SK-N-SH (cell line): ENCODE measurements at regions not wholly inside any gene's neighbourhood (a gene's known extent, or its start where the extent isn't known, plus 50 kb on each side); places are given as distances from the start of the nearest gene placed in this dataset.

Experiments used
- CTCF ChIA-PET: fragments of 300-600, 350-600 bp; formaldehyde crosslinking; extraction: SDS; loops from one replicate; lab custom pipeline; 2021; lab: Yijun Ruan, JAX
- POLR2A ChIA-PET: fragments of 350-600 bp; sonication (Branson Sonifier 250); formaldehyde crosslinking; extraction: SDS; loops from one replicate; lab custom pipeline; 2020; ENCODE audit warnings: antibody characterized with exemption, inconsistent platforms; lab: Yijun Ruan, JAX
- DNase-seq: peaks from one replicate; pipeline ENCODE4 v3.0.0; 2012
- H2AFZ ChIP-seq: fragments of 200-600 bp; sonication (generic); 2 replicates; pipeline ENCODE4 v1.8.1; 2016; ENCODE audit warnings: antibody characterized with exemption, mild to moderate bottlenecking, low read depth
- H3F3A ChIP-seq: fragments of 200-600 bp; sonication (generic); replicated peaks from 2 replicates; pipeline ENCODE3; 2016; ENCODE audit warnings: antibody characterized with exemption, mild to moderate bottlenecking; ENCODE audit not compliant: insufficient read depth
- H3K27ac ChIP-seq, 2 experiments: fragments of 200-500 bp in 1 of 2; fragments of 200-600 bp in 1 of 2; sonication (Bioruptor generic) in 1 of 2; sonication (generic), shearing (Covaris generic) in 1 of 2; 2 replicates each; pipeline versions ENCODE4 v1.5.1 to v1.6.1; 2014 to 2016; ENCODE audit warnings: low read depth in 2 of 2, inconsistent platforms in 1 of 2, low read length in 1 of 2, mild to moderate bottlenecking in 1 of 2, mixed read lengths in 1 of 2
- H3K27me3 ChIP-seq: fragments of 200-600 bp; sonication (generic), shearing (Covaris generic); 2 replicates; pipeline ENCODE4 v1.6.1; 2016; ENCODE audit warnings: mixed run types; ENCODE audit not compliant: insufficient read depth
- H3K36me3 ChIP-seq, 2 experiments: fragments of 200-500 bp in 1 of 2; fragments of 200-600 bp in 1 of 2; sonication (Bioruptor generic) in 1 of 2; sonication (generic) in 1 of 2; replicated peaks in 1 of 2; 2 replicates each; pipeline versions ENCODE3 to v1.5.1; 2014 to 2016; ENCODE audit warnings: low read length in 1 of 2, mild to moderate bottlenecking in 1 of 2; ENCODE audit not compliant: insufficient read depth in 2 of 2, control insufficient read depth in 1 of 2
- H3K4me1 ChIP-seq, 2 experiments: fragments of 200-500 bp in 1 of 2; fragments of 200-600 bp in 1 of 2; sonication (Bioruptor generic) in 1 of 2; sonication (generic), shearing (Covaris generic) in 1 of 2; 2 replicates each; pipeline versions ENCODE4 v1.5.1 to v1.6.1; 2014 to 2016; ENCODE audit warnings: low read depth in 1 of 2, low read length in 1 of 2, mixed run types in 1 of 2; ENCODE audit not compliant: insufficient read depth in 2 of 2, control insufficient read depth in 1 of 2
- H3K4me2 ChIP-seq: fragments of 200-600 bp; sonication (generic), shearing (Covaris generic); 2 replicates; pipeline ENCODE4 v1.6.1; 2017; ENCODE audit warnings: mixed run types
- H3K4me3 ChIP-seq, 2 experiments: fragments of 200-500 bp in 1 of 2; fragments of 200-600 bp in 1 of 2; sonication (Bioruptor generic) in 1 of 2; sonication (generic), shearing (Covaris generic) in 1 of 2; 2 replicates each; pipeline versions ENCODE4 v1.5.1 to v1.8.1; 2014 to 2016; ENCODE audit warnings: low read depth in 2 of 2, inconsistent platforms in 1 of 2, low read length in 1 of 2, mild to moderate bottlenecking in 1 of 2, mixed read lengths in 1 of 2, moderate library complexity in 1 of 2
- H3K79me2 ChIP-seq: fragments of 200-600 bp; sonication (generic); 2 replicates; pipeline ENCODE4 v1.8.1; 2017; ENCODE audit warnings: mild to moderate bottlenecking; ENCODE audit not compliant: insufficient read depth
- H3K9ac ChIP-seq: fragments of 200-600 bp; sonication (generic); 2 replicates; pipeline ENCODE4 v1.6.1; 2017; ENCODE audit warnings: mixed run types
- H3K9me2 ChIP-seq: fragments of 200-600 bp; sonication (generic); 2 replicates; pipeline ENCODE4 v1.6.1; 2017; ENCODE audit warnings: mixed run types
- H3K9me3 ChIP-seq: fragments of 200-600 bp; sonication (generic); 2 replicates; pipeline ENCODE4 v1.6.1; 2017; ENCODE audit warnings: mixed run types, mild to moderate bottlenecking, moderate library complexity
- H4K20me1 ChIP-seq: fragments of 200-600 bp; sonication (generic); 2 replicates; pipeline ENCODE4 v1.6.1; 2017; ENCODE audit warnings: mild to moderate bottlenecking, mixed run types; ENCODE audit not compliant: insufficient read depth
- CHD2 ChIP-seq: fragments of 150-350 bp; IDR thresholded peaks from 2 replicates; pipeline ENCODE4 v1.6.1; 2018; ENCODE audit warnings: low read length; ENCODE audit not compliant: partially characterized antibody
- CTCF ChIP-seq: fragments of 200-600 bp; sonication (generic); IDR thresholded peaks from 2 replicates; pipeline ENCODE4 v1.6.1; 2017; ENCODE audit warnings: antibody characterized with exemption, mild to moderate bottlenecking, moderate library complexity
- EP300 ChIP-seq, 2 experiments: IDR thresholded peaks; 2 replicates each; pipeline versions ENCODE4 v1.4.0 to v1.6.1; 2012; ENCODE audit warnings: borderline replicate concordance in 1 of 2, low read depth in 1 of 2, low read length in 1 of 2
- FOXJ3 ChIP-seq: sonication (generic); formaldehyde crosslinking; IDR thresholded peaks from 2 replicates; pipeline ENCODE4 v1.5.1; 2020; ENCODE audit warnings: mild to moderate bottlenecking, missing genetic modification reagents
- FOXM1 ChIP-seq: IDR thresholded peaks from 2 replicates; pipeline ENCODE4 v1.4.0; 2012; ENCODE audit warnings: low read depth, mild to moderate bottlenecking
- GATA2 ChIP-seq: sonication (generic); formaldehyde crosslinking; IDR thresholded peaks from 2 replicates; pipeline ENCODE4 v1.5.0; 2020; ENCODE audit warnings: mild to moderate bottlenecking, missing genetic modification reagents
- IRF3 ChIP-seq: fragments of 150-350 bp; IDR thresholded peaks from 2 replicates; pipeline ENCODE4 v1.6.1; 2016; ENCODE audit warnings: mild to moderate bottlenecking, low read depth, low read length
- JUND ChIP-seq: IDR thresholded peaks from 2 replicates; pipeline ENCODE4 v1.4.0; 2012
- NFIC ChIP-seq: IDR thresholded peaks from 2 replicates; pipeline ENCODE4 v1.4.0; 2012; ENCODE audit warnings: borderline replicate concordance
- NRF1 ChIP-seq: IDR thresholded peaks from 2 replicates; pipeline ENCODE4 v1.6.1; 2012; ENCODE audit warnings: low read depth, mild to moderate bottlenecking, low read length
- PBX3 ChIP-seq: IDR thresholded peaks from 2 replicates; pipeline ENCODE4; 2012
- POLR2AphosphoS5 ChIP-seq: IDR thresholded peaks from 2 replicates; pipeline ENCODE4 v1.6.1; 2012; ENCODE audit warnings: low read depth, low read length
- RAD21 ChIP-seq: IDR thresholded peaks from 2 replicates; pipeline ENCODE4 v1.6.1; 2012; ENCODE audit warnings: mild to moderate bottlenecking, low read length
- SIN3A ChIP-seq: IDR thresholded peaks from 2 replicates; pipeline ENCODE4 v1.6.1; 2012; ENCODE audit warnings: low read depth, mild to moderate bottlenecking, low read length, moderate library complexity, borderline replicate concordance
- SMC3 ChIP-seq: IDR thresholded peaks from 2 replicates; pipeline ENCODE4 v1.6.1; 2012; ENCODE audit warnings: low read depth, low read length, improper control_type of control experiment
- TCF12 ChIP-seq: IDR thresholded peaks from 2 replicates; pipeline ENCODE4 v1.4.0; 2012
- TEAD4 ChIP-seq: IDR thresholded peaks from 2 replicates; pipeline ENCODE4 v1.4.0; 2012; ENCODE audit warnings: mild to moderate bottlenecking, borderline replicate concordance; ENCODE audit not compliant: insufficient read depth
- WGBS: methylation state at CpG from one replicate; pipeline ENCODE4 v1.1.6; 2017; ENCODE audit warnings: low lambda C conversion rate; 5-methylcytosine and 5-hydroxymethylcytosine counted together
- TF ChIP-seq, protein P1 (sequence below): fragments of 150-350 bp; IDR thresholded peaks from 2 replicates; pipeline ENCODE4 v1.6.1; 2017; ENCODE audit warnings: antibody characterized with exemption, low read length, low read depth, borderline replicate concordance
- TF ChIP-seq, protein P2 (sequence below): IDR thresholded peaks from 2 replicates; pipeline ENCODE4 v1.4.0; 2012; ENCODE audit warnings: low read depth, borderline replicate concordance
- TF ChIP-seq, protein P3 (sequence below): IDR thresholded peaks from 2 replicates; pipeline ENCODE4 v1.6.1; 2012; ENCODE audit warnings: mild to moderate bottlenecking, low read depth, low read length, moderate library complexity

- Histone ChIP-seq H3K27me3 (no peaks in the 10 kb centered on the region), H4K20me1 (no peaks in the 10 kb centered on the region), H3K27ac (no peak overlapping the region), H3K4me2 (no peak overlapping the region), H2AFZ (no peak overlapping the region), H3K9me3 (no peaks in the 10 kb centered on the region), H3K9ac (no peak overlapping the region), H3K4me1 (no peaks in the 10 kb centered on the region), H3K4me3 (no peak overlapping the region), H3K79me2 (no peaks in the 10 kb centered on the region), H3K36me3 (no peaks in the 10 kb centered on the region), H3K9me2 (no peaks in the 10 kb centered on the region), H3F3A (no peaks in the 10 kb centered on the region)
- CTCF ChIA-PET = no interaction called here
- 15% methylated on average over 6 of the region's 6 CpGs for WGBS
- POLR2A ChIA-PET = no interaction called here
- no peak for DNase-seq
- TF ChIP-seq TEAD4 (no peak), RAD21 (no peak), JUND (no peak), IRF3 (no peak), EP300 (IDR thresholded peaks at IDR 0.05; ENCODE audit: borderline replicate concordance in 1 of 2, low read depth in 1 of 2, low read length in 1 of 2) (no peak), GATA2 (CRISPR knock-in tag) (no peak), SMC3 (no peak), FOXM1 (no peak), CHD2 (no peak), CTCF (no peak), NFIC (no peak), TCF12 (no peak), NRF1 (no peak), FOXJ3 (CRISPR knock-in tag) (no peak), PBX3 (no peak), POLR2AphosphoS5 (no peak), SIN3A (no peak)
- TF ChIP-seq, protein P1, sequence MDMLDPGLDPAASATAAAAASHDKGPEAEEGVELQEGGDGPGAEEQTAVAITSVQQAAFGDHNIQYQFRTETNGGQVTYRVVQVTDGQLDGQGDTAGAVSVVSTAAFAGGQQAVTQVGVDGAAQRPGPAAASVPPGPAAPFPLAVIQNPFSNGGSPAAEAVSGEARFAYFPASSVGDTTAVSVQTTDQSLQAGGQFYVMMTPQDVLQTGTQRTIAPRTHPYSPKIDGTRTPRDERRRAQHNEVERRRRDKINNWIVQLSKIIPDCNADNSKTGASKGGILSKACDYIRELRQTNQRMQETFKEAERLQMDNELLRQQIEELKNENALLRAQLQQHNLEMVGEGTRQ = no peak
- TF ChIP-seq, protein P2, sequence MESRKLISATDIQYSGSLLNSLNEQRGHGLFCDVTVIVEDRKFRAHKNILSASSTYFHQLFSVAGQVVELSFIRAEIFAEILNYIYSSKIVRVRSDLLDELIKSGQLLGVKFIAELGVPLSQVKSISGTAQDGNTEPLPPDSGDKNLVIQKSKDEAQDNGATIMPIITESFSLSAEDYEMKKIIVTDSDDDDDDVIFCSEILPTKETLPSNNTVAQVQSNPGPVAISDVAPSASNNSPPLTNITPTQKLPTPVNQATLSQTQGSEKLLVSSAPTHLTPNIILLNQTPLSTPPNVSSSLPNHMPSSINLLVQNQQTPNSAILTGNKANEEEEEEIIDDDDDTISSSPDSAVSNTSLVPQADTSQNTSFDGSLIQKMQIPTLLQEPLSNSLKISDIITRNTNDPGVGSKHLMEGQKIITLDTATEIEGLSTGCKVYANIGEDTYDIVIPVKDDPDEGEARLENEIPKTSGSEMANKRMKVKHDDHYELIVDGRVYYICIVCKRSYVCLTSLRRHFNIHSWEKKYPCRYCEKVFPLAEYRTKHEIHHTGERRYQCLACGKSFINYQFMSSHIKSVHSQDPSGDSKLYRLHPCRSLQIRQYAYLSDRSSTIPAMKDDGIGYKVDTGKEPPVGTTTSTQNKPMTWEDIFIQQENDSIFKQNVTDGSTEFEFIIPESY = no peak
- TF ChIP-seq, protein P3, sequence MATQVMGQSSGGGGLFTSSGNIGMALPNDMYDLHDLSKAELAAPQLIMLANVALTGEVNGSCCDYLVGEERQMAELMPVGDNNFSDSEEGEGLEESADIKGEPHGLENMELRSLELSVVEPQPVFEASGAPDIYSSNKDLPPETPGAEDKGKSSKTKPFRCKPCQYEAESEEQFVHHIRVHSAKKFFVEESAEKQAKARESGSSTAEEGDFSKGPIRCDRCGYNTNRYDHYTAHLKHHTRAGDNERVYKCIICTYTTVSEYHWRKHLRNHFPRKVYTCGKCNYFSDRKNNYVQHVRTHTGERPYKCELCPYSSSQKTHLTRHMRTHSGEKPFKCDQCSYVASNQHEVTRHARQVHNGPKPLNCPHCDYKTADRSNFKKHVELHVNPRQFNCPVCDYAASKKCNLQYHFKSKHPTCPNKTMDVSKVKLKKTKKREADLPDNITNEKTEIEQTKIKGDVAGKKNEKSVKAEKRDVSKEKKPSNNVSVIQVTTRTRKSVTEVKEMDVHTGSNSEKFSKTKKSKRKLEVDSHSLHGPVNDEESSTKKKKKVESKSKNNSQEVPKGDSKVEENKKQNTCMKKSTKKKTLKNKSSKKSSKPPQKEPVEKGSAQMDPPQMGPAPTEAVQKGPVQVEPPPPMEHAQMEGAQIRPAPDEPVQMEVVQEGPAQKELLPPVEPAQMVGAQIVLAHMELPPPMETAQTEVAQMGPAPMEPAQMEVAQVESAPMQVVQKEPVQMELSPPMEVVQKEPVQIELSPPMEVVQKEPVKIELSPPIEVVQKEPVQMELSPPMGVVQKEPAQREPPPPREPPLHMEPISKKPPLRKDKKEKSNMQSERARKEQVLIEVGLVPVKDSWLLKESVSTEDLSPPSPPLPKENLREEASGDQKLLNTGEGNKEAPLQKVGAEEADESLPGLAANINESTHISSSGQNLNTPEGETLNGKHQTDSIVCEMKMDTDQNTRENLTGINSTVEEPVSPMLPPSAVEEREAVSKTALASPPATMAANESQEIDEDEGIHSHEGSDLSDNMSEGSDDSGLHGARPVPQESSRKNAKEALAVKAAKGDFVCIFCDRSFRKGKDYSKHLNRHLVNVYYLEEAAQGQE = no peak
These were observed 412.5 kb downstream of the FAM181B start for GRCh38 chr11:82321206-82321605.
